GM23338 (cell line): ENCODE measurements at regions not wholly inside any gene's neighbourhood (a gene's known extent, or its start where the extent isn't known, plus 50 kb on each side); places are given as distances from the start of the nearest gene placed in this dataset.

Experiments
- EZH2 ChIP-seq: fragments of 200-600 bp; sonication (generic); IDR thresholded peaks from one replicate; pipeline ENCODE4 v1.8.0; 2017; ENCODE audit warnings: antibody characterized with exemption, mild to moderate bottlenecking, low read depth; ENCODE audit not compliant: unreplicated experiment
- EZH2phosphoT487 ChIP-seq: fragments of 200-600 bp; sonication (generic); IDR thresholded peaks from one replicate; pipeline ENCODE4 v1.8.1; 2018; ENCODE audit warnings: antibody characterized with exemption; ENCODE audit not compliant: unreplicated experiment
- POLR2AphosphoS5 ChIP-seq: IDR thresholded peaks from 2 replicates; pipeline ENCODE4 v1.6.1; 2016; ENCODE audit warnings: antibody characterized with exemption, low read depth
- TF ChIP-seq, protein P1 (sequence below), 2 experiments: fragments of 200-600 bp in 1 of 2; sonication (generic) in 1 of 2; conservative IDR thresholded peaks; 2 replicates each; pipeline versions ENCODE4 v1.5.1 to v1.6.1; 2016 to 2017; ENCODE audit warnings: antibody characterized with exemption in 2 of 2, low read depth in 2 of 2, mild to moderate bottlenecking in 2 of 2, moderate library complexity in 1 of 2

GRCh38 chr5:90184764-90185163 is 224.8 kb downstream of the CETN3 start:
- TF ChIP-seq, protein P1, sequence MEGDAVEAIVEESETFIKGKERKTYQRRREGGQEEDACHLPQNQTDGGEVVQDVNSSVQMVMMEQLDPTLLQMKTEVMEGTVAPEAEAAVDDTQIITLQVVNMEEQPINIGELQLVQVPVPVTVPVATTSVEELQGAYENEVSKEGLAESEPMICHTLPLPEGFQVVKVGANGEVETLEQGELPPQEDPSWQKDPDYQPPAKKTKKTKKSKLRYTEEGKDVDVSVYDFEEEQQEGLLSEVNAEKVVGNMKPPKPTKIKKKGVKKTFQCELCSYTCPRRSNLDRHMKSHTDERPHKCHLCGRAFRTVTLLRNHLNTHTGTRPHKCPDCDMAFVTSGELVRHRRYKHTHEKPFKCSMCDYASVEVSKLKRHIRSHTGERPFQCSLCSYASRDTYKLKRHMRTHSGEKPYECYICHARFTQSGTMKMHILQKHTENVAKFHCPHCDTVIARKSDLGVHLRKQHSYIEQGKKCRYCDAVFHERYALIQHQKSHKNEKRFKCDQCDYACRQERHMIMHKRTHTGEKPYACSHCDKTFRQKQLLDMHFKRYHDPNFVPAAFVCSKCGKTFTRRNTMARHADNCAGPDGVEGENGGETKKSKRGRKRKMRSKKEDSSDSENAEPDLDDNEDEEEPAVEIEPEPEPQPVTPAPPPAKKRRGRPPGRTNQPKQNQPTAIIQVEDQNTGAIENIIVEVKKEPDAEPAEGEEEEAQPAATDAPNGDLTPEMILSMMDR (conservative IDR thresholded peaks at IDR 0.05; ENCODE audit: low read depth in 2 of 2): no peak
- TF ChIP-seq EZH2phosphoT487 (no peak), POLR2AphosphoS5 (no peak), EZH2 (no peak)
